Motor neuron (in vitro differentiated cells): ENCODE measurements at regions not wholly inside any gene's neighbourhood (a gene's known extent, or its start where the extent isn't known, plus 50 kb on each side); places are given as distances from the start of the nearest gene placed in this dataset.

Experiments used
- ATAC-seq, 8 experiments: fragments of 200-7000 bp; cut with Tn5 transposase; replicated peaks in 6 of 8; 2 replicates each; pipeline ENCODE4 v1.8.0; 2021; ENCODE audit warnings: mild to moderate bottlenecking in 8 of 8, moderate library complexity in 8 of 8
- H3K27ac ChIP-seq, 2 donors: fragments of 250-450 bp; sonication (Bioruptor Pico); 2 replicates each; pipeline ENCODE4 v1.9.0; 2021; ENCODE audit warnings: antibody characterized with exemption in 2 of 2, mild to moderate bottlenecking in 2 of 2, moderate library complexity in 1 of 2
- H3K4me1 ChIP-seq, 2 donors: fragments of 250-450 bp; sonication (Bioruptor Pico); replicated peaks in 1 of 2; 2 replicates each; pipeline ENCODE4 v1.6.1; 2021; ENCODE audit warnings: antibody characterized with exemption in 2 of 2, mild to moderate bottlenecking in 2 of 2, moderate library complexity in 1 of 2
- H3K4me3 ChIP-seq, 5 donors: fragments of 250-450 bp; sonication (Bioruptor Pico); 2 replicates each; pipeline ENCODE4 v1.9.0; 2021; ENCODE audit warnings: antibody characterized with exemption in 5 of 5, mild to moderate bottlenecking in 5 of 5, moderate library complexity in 4 of 5
- WGBS, 10 experiments: fragments of 450-650 bp; shearing (Covaris generic); methylation state at CpG; one replicate each; pipeline ENCODE4 v1.0.0; 2022; 5-methylcytosine and 5-hydroxymethylcytosine counted together
- in situ Hi-C, 9 experiments: fragments of 400-800 bp; cut with MboI; loops; one replicate each; pipeline ENCODE4 v1.15.0; 2021; ENCODE audit warnings: low sequenced_read_pairs in 9 of 9, low pct_unique_long_range_greater_than_20kb in 2 of 9; ENCODE audit not compliant: unreplicated experiment in 9 of 9

GRCh38 chr2:38509947-38510326 is 92.8 kb downstream of the HNRNPLL start:
- in situ Hi-C loops = loop anchor here in 4 of 9 experiments (10.0 to 25.0 kb wide), 2 partner anchors 195 to 198 kb away; no protein-coding TSS in a partner anchor
- WGBS, 10 experiments = 57 to 100% (median 78%) methylated on average over 1 to 2 of the region's 2 CpGs; no CpG with 5 or more reads in 2 of the 10 experiments
- Histone ChIP-seq H3K27ac (peak overlapping the region in 1 of 2 donors; percentile 26), H3K4me1 (no peaks in the 10 kb centered on the region), H3K4me3 (no peak overlapping the region)
- no peak for ATAC-seq

GRCh38 chr2:38509314-38509946 is 93.3 kb downstream of the HNRNPLL start:
- 29 to 100% (median 85%) methylated on average over 1 to 4 of the region's 5 CpGs; no CpG with 5 or more reads in 1 of the 10 experiments for WGBS, 10 experiments
- ATAC-seq = peak in 7 of 8 experiments; percentile 18 to 65 (median 57)
- H3K4me1 ChIP-seq = no peaks in the 10 kb centered on the region
- H3K27ac ChIP-seq = peak overlapping the region in 1 of 2 donors; percentile 26
- in situ Hi-C loops = loop anchor here in 4 of 9 experiments (10.0 to 25.0 kb wide), 2 partner anchors 195 to 197 kb away; no protein-coding TSS in a partner anchor
- no peak overlapping the region for H3K4me3 ChIP-seq

- Histone ChIP-seq H3K4me3 (no peak overlapping the region), H3K4me1 (no peaks in the 10 kb centered on the region), H3K27ac (no peak overlapping the region)
- ATAC-seq = peak in 7 of 8 experiments; percentile 38 to 94 (median 72)
- in situ Hi-C loops = loop anchor here in 4 of 9 experiments (10.0 to 25.0 kb wide), 2 partner anchors 194 to 196 kb away; no protein-coding TSS in a partner anchor
- WGBS, 10 experiments = 6 to 50% (median 25%) methylated on average over 3 to 9 of the region's 10 CpGs
Measured at GRCh38 chr2:38508311-38509039, 94.3 kb downstream of the HNRNPLL start.

GRCh38 chr2:38507712-38508111 is 95.0 kb downstream of the HNRNPLL start:
- Histone ChIP-seq H3K4me3 (no peak overlapping the region), H3K27ac (no peak overlapping the region), H3K4me1 (no peaks in the 10 kb centered on the region)
- in situ Hi-C loops = loop anchor here in 4 of 9 experiments (10.0 to 25.0 kb wide), 2 partner anchors 193 to 195 kb away; no protein-coding TSS in a partner anchor
- 80 to 100% (median 86%) methylated on average over 1 of the region's 1 CpG; no CpG with 5 or more reads in 7 of the 10 experiments for WGBS, 10 experiments
- ATAC-seq = no peak

GRCh38 chr2:38505779-38506178 is 96.9 kb downstream of the HNRNPLL start:
- in situ Hi-C loops = loop anchor here in 4 of 9 experiments (10.0 to 25.0 kb wide), 2 partner anchors 191 to 193 kb away; no protein-coding TSS in a partner anchor
- H3K27ac ChIP-seq = no peak overlapping the region
- peak in 3 of 8 experiments; percentile 39 to 87 (median 82) for ATAC-seq
- 0 to 100% (median 76%) methylated on average over 1 to 3 of the region's 3 CpGs; no CpG with 5 or more reads in 3 of the 10 experiments for WGBS, 10 experiments
- no peak overlapping the region for H3K4me3 ChIP-seq
- no peaks in the 10 kb centered on the region for H3K4me1 ChIP-seq

GRCh38 chr2:38504169-38504568 is 98.6 kb downstream of the HNRNPLL start:
- ATAC-seq = no peak
- Histone ChIP-seq H3K4me1 (no peaks in the 10 kb centered on the region), H3K27ac (no peak overlapping the region), H3K4me3 (no peak overlapping the region)
- WGBS, 10 experiments = 83 to 93% (median 93%) methylated on average over 2 to 3 of the region's 3 CpGs; no CpG with 5 or more reads in 7 of the 10 experiments
- in situ Hi-C loops = loop anchor here in 4 of 9 experiments (10.0 to 25.0 kb wide), 2 partner anchors 189 to 192 kb away; no protein-coding TSS in a partner anchor

GRCh38 chr2:38502107-38502506 is 100.6 kb downstream of the HNRNPLL start:
- WGBS, 10 experiments = 0 to 100% (median 83%) methylated on average over 1 of the region's 1 CpG; no CpG with 5 or more reads in 2 of the 10 experiments
- Histone ChIP-seq H3K4me3 (no peak overlapping the region), H3K27ac (no peak overlapping the region), H3K4me1 (peaks cover 0 to 3% of the 10 kb centered on the region in 2 donors)
- in situ Hi-C loops = loop anchor here in 4 of 9 experiments (10.0 to 25.0 kb wide), 2 partner anchors 187 to 190 kb away; no protein-coding TSS in a partner anchor
- ATAC-seq = no peak

GRCh38 chr2:38500283-38500634 is 102.5 kb downstream of the HNRNPLL start:
- no peak overlapping the region for H3K4me3 ChIP-seq
- peak in 1 of 8 experiments; percentile 16 for ATAC-seq
- 13 to 100% (median 83%) methylated on average over 2 to 10 of the region's 12 CpGs; no CpG with 5 or more reads in 2 of the 10 experiments for WGBS, 10 experiments
- peaks cover 0 to 3% of the 10 kb centered on the region in 2 donors for H3K4me1 ChIP-seq
- in situ Hi-C loops = loop anchor here in 4 of 9 experiments (10.0 to 25.0 kb wide), 2 partner anchors 185 to 188 kb away; no protein-coding TSS in a partner anchor
- H3K27ac ChIP-seq = no peak overlapping the region

GRCh38 chr2:38499548-38500282 is 103.0 kb downstream of the HNRNPLL start:
- Histone ChIP-seq H3K4me3 (no peak overlapping the region), H3K4me1 (peaks cover 0 to 3% of the 10 kb centered on the region in 2 donors), H3K27ac (no peak overlapping the region)
- in situ Hi-C loops = loop anchor here in 4 of 9 experiments (10.0 to 25.0 kb wide), 2 partner anchors 185 to 187 kb away; no protein-coding TSS in a partner anchor
- ATAC-seq = peak in 3 of 8 experiments; percentile 36 to 88 (median 79)
- WGBS, 10 experiments = 0 to 87% (median 71%) methylated on average over 2 to 6 of the region's 9 CpGs; no CpG with 5 or more reads in 1 of the 10 experiments

GRCh38 chr2:38498045-38498481 is 104.7 kb downstream of the HNRNPLL start:
- Histone ChIP-seq H3K4me1 (peaks cover 0 to 3% of the 10 kb centered on the region in 2 donors), H3K4me3 (no peak overlapping the region), H3K27ac (no peak overlapping the region)
- 87 to 100% (median 94%) methylated on average over 1 to 3 of the region's 3 CpGs; no CpG with 5 or more reads in 3 of the 10 experiments for WGBS, 10 experiments
- in situ Hi-C loops = no loop called here
- ATAC-seq = no peak

- peak in 1 of 8 experiments; percentile 49 for ATAC-seq
- in situ Hi-C loops = no loop called here
- H3K4me3 ChIP-seq = no peak overlapping the region
- 0 to 100% (median 85%) methylated on average over 1 to 3 of the region's 3 CpGs; no CpG with 5 or more reads in 1 of the 10 experiments for WGBS, 10 experiments
- peaks cover 0 to 3% of the 10 kb centered on the region in 2 donors for H3K4me1 ChIP-seq
- no peak overlapping the region for H3K27ac ChIP-seq
Measured at GRCh38 chr2:38497670-38498037, 105.1 kb downstream of the HNRNPLL start.
